ENCODE measurements at regions not wholly inside any gene's neighbourhood (a gene's known extent, or its start where the extent isn't known, plus 50 kb on each side); places are given as distances from the start of the nearest gene placed in this dataset.

DNA sequence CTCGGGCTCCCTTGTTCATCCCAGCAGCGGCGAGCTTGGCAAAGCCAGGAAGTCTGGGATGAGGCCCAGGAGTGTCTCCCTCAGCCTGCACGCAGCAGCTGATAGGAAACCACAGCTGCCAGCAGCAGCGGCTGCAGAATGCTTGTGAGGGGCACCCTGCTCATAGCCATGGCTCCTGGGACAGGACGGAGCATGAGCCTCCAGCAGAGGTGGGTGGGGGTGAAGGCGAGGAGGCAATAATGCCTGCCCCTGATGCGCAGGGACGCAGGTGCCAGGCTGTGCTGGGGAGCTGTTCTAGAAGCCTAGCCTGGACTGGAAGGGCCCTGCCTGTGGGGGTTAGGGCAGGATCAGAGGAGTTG lies 157.9 kb downstream of the CD83 start (continued):
- TF ChIP-seq NRF1 (IDR thresholded peaks at IDR 0.05; ENCODE audit: low read depth, low read length) (no peak), POLR2AphosphoS5 (IDR thresholded peaks at IDR 0.05; ENCODE audit: low read depth, low read length) (no peak), CTCF (IDR thresholded peaks at IDR 0.05) (no peak), TCF12 (IDR thresholded peaks at IDR 0.05) (no peak), IRF3 (IDR thresholded peaks at IDR 0.05; ENCODE audit: low read depth, low read length) (no peak), MEF2A (IDR thresholded peaks at IDR 0.05; ENCODE audit: borderline replicate concordance, low read depth) (no peak), RCOR1 (IDR thresholded peaks at IDR 0.05; ENCODE audit: low read length) (no peak)

DNA sequence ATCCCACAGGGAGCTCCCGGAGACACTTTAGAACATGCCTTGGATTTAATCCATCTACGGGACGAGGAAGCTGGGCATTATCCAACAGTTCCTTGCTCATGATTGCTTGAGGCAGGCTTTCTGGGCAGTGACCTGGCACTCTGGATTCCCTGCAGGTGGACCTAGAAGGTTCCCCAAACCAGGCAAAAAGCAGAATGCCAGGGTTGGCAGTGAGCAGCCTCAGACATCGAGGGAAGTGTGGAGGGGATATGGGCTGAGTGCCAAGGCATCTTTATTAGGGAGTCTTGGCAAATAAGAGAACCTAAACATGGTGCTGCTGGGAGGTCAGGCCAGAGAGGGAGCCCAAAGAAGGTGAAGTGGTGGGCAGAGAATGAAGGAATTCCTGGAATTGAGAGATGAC lies 158.5 kb downstream of the CD83 start:
- DNase-seq: no peak
- no peaks in the 10 kb centered on the region for H3K36me3 ChIP-seq (replicated peaks in 1 of 2; ENCODE audit: control insufficient read depth in 1 of 2, insufficient read depth in 2 of 2, low read length in 1 of 2)
- H4K20me1 ChIP-seq (ENCODE audit: insufficient read depth): no peaks in the 10 kb centered on the region
- no peaks in the 10 kb centered on the region for H3K27me3 ChIP-seq (ENCODE audit: insufficient read depth)
- H2AFZ ChIP-seq (ENCODE audit: low read depth): no peak overlapping the region
- H3K4me3 ChIP-seq (ENCODE audit: low read depth in 2 of 2, low read length in 1 of 2): no peak overlapping the region
- no peak for TF ChIP-seq IRF3 (IDR thresholded peaks at IDR 0.05; ENCODE audit: low read depth, low read length)
- H3K9me3 ChIP-seq: no peaks in the 10 kb centered on the region
- ChIA-PET POLR2A (no interaction called here), CTCF (no interaction called here)
- no peaks in the 10 kb centered on the region for H3K79me2 ChIP-seq (ENCODE audit: insufficient read depth)
- H3K4me1 ChIP-seq (ENCODE audit: control insufficient read depth in 1 of 2, insufficient read depth in 2 of 2, low read depth in 1 of 2, low read length in 1 of 2): peaks cover 0 to 3% of the 10 kb centered on the region in 2 experiments; a peak in 1 of 4 replicates
- WGBS (ENCODE audit: low lambda C conversion rate): 57% methylated on average over 4 of the region's 4 CpGs
- no peak overlapping the region for H3K4me2 ChIP-seq
- H3K9ac ChIP-seq: no peak overlapping the region
- no peaks in the 10 kb centered on the region for H3K9me2 ChIP-seq
- H3K27ac ChIP-seq (ENCODE audit: low read depth in 2 of 2, low read length in 1 of 2): no peak overlapping the region
- H3F3A ChIP-seq (replicated peaks; ENCODE audit: insufficient read depth): no peaks in the 10 kb centered on the region

- Histone ChIP-seq H3K9me3 (no peaks in the 10 kb centered on the region), H3K9ac (no peak overlapping the region), H2AFZ (ENCODE audit: low read depth) (no peak overlapping the region), H3K27me3 (ENCODE audit: insufficient read depth) (no peaks in the 10 kb centered on the region), H3K79me2 (ENCODE audit: insufficient read depth) (no peaks in the 10 kb centered on the region), H3K4me3 (ENCODE audit: low read depth in 2 of 2, low read length in 1 of 2) (no peak overlapping the region), H3K27ac (ENCODE audit: low read depth in 2 of 2, low read length in 1 of 2) (no peak overlapping the region), H3K9me2 (no peaks in the 10 kb centered on the region), H3K4me1 (ENCODE audit: control insufficient read depth in 1 of 2, insufficient read depth in 2 of 2, low read depth in 1 of 2, low read length in 1 of 2) (peaks cover 0 to 3% of the 10 kb centered on the region in 2 experiments; a peak in 1 of 4 replicates), H3K36me3 (replicated peaks in 1 of 2; ENCODE audit: control insufficient read depth in 1 of 2, insufficient read depth in 2 of 2, low read length in 1 of 2) (no peaks in the 10 kb centered on the region), H4K20me1 (ENCODE audit: insufficient read depth) (no peaks in the 10 kb centered on the region), H3F3A (replicated peaks; ENCODE audit: insufficient read depth) (no peaks in the 10 kb centered on the region), H3K4me2 (no peak overlapping the region)
- ChIA-PET CTCF (no interaction called here), POLR2A (no interaction called here)
- DNase-seq: no peak
- 36% methylated on average over 4 of the region's 4 CpGs for WGBS (ENCODE audit: low lambda C conversion rate)
- TF ChIP-seq FOXJ3 (CRISPR knock-in tag; IDR thresholded peaks at IDR 0.05) (no peak), USF1 (IDR thresholded peaks at IDR 0.05; ENCODE audit: borderline replicate concordance, low read depth) (no peak), YY1 (IDR thresholded peaks at IDR 0.05; ENCODE audit: low read depth) (no peak), SMC3 (IDR thresholded peaks at IDR 0.05; ENCODE audit: low read depth, low read length) (no peak), JUND (IDR thresholded peaks at IDR 0.05) (no peak), GABPA (IDR thresholded peaks at IDR 0.05; ENCODE audit: low read depth) (no peak), RXRA (IDR thresholded peaks at IDR 0.05; ENCODE audit: borderline replicate concordance, low read depth) (no peak), NRF1 (IDR thresholded peaks at IDR 0.05; ENCODE audit: low read depth, low read length) (no peak)
- TF ChIP-seq, protein P1, sequence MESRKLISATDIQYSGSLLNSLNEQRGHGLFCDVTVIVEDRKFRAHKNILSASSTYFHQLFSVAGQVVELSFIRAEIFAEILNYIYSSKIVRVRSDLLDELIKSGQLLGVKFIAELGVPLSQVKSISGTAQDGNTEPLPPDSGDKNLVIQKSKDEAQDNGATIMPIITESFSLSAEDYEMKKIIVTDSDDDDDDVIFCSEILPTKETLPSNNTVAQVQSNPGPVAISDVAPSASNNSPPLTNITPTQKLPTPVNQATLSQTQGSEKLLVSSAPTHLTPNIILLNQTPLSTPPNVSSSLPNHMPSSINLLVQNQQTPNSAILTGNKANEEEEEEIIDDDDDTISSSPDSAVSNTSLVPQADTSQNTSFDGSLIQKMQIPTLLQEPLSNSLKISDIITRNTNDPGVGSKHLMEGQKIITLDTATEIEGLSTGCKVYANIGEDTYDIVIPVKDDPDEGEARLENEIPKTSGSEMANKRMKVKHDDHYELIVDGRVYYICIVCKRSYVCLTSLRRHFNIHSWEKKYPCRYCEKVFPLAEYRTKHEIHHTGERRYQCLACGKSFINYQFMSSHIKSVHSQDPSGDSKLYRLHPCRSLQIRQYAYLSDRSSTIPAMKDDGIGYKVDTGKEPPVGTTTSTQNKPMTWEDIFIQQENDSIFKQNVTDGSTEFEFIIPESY (IDR thresholded peaks at IDR 0.05; ENCODE audit: borderline replicate concordance, low read depth): no peak
These were observed 159.3 kb downstream of the CD83 start for GRCh38 chr6:14276667-14277404.

Data from SK-N-SH (cell line).